Colonic mucosa (tissue), 4 donors: ENCODE measurements at regions not wholly inside any gene's neighbourhood (a gene's known extent, or its start where the extent isn't known, plus 50 kb on each side); places are given as distances from the start of the nearest gene placed in this dataset.

ENCODE experiments used
- DNase-seq: peaks from one replicate; pipeline ENCODE4 v3.0.0-alpha.2; 2020
- H3K27ac ChIP-seq: fragments of 200-600 bp; one replicate; pipeline ENCODE4 v1.8.0; 2021
- H3K27me3 ChIP-seq: fragments of 200-600 bp; one replicate; pipeline ENCODE4 v1.8.0; 2021
- H3K36me3 ChIP-seq: fragments of 200-600 bp; one replicate; pipeline ENCODE4 v1.8.0; 2021
- H3K4me1 ChIP-seq: fragments of 200-600 bp; one replicate; pipeline ENCODE4 v1.8.0; 2021; ENCODE audit warnings: mild to moderate bottlenecking
- H3K4me3 ChIP-seq: fragments of 200-600 bp; one replicate; pipeline ENCODE4 v1.8.0; 2021
- H3K9ac ChIP-seq, 2 donors: one replicate each; pipeline ENCODE4 v1.7.0; 2013; ENCODE audit warnings: control low read depth in 2 of 2, low read depth in 2 of 2, low read length in 2 of 2
- H3K9me3 ChIP-seq: fragments of 200-600 bp; one replicate; pipeline ENCODE4 v1.8.0; 2021
- intact Hi-C: fragments of 100-400 bp; cut with DNase I; formaldehyde crosslinking; loops from one replicate; pipeline ENCODE4 v1.14.1; 2022
- TF ChIP-seq, protein P1 (sequence below): fragments of 200-600 bp; IDR thresholded peaks from one replicate; pipeline ENCODE4 v1.8.0; 2022; ENCODE audit warnings: antibody characterized with exemption, mild to moderate bottlenecking
- donor health status: healthy.
- donor health status: DM: no; HTN: no; CAD: no.
- donor health status: DM: no; HTN: no; CAD: no.

DNA sequence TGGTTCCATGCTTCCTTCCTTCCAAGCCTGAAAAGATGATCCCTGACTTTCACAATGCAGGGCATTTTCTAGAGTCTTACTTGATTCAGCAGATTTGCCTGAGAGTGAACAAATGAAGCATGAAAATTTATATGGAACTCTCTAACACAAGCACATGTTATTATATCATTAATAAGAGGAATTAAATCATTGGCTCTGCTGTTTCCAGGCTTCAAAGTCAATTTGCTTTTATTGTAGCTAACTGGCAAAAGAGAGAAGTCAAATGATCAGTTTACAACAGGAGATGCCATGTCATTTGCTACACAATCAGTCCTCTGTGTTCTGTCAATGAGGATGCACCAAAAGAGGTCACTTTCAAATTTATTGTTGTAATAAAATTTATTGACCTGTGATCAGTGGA, 101.5 kb upstream of the UGT8 start:
- DNase-seq, result no peak
- intact Hi-C loops, result no loop called here
- Histone ChIP-seq H3K36me3 (no peaks in the 10 kb centered on the region), H3K9ac (no peak overlapping the region), H3K27ac (no peak overlapping the region), H3K9me3 (no peaks in the 10 kb centered on the region), H3K4me1 (no peaks in the 10 kb centered on the region), H3K4me3 (no peak overlapping the region), H3K27me3 (no peaks in the 10 kb centered on the region)
- TF ChIP-seq, protein P1, sequence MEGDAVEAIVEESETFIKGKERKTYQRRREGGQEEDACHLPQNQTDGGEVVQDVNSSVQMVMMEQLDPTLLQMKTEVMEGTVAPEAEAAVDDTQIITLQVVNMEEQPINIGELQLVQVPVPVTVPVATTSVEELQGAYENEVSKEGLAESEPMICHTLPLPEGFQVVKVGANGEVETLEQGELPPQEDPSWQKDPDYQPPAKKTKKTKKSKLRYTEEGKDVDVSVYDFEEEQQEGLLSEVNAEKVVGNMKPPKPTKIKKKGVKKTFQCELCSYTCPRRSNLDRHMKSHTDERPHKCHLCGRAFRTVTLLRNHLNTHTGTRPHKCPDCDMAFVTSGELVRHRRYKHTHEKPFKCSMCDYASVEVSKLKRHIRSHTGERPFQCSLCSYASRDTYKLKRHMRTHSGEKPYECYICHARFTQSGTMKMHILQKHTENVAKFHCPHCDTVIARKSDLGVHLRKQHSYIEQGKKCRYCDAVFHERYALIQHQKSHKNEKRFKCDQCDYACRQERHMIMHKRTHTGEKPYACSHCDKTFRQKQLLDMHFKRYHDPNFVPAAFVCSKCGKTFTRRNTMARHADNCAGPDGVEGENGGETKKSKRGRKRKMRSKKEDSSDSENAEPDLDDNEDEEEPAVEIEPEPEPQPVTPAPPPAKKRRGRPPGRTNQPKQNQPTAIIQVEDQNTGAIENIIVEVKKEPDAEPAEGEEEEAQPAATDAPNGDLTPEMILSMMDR, result no peak

- Histone ChIP-seq H3K4me3 (no peak overlapping the region), H3K9ac (no peak overlapping the region), H3K27ac (no peak overlapping the region), H3K36me3 (no peaks in the 10 kb centered on the region), H3K4me1 (no peaks in the 10 kb centered on the region), H3K27me3 (no peaks in the 10 kb centered on the region), H3K9me3 (no peaks in the 10 kb centered on the region)
- TF ChIP-seq, protein P1, result no peak
- DNase-seq, result no peak
- intact Hi-C loops, result no loop called here
Measured at GRCh38 chr4:114509340-114509739, 89.3 kb upstream of the UGT8 start.

DNA sequence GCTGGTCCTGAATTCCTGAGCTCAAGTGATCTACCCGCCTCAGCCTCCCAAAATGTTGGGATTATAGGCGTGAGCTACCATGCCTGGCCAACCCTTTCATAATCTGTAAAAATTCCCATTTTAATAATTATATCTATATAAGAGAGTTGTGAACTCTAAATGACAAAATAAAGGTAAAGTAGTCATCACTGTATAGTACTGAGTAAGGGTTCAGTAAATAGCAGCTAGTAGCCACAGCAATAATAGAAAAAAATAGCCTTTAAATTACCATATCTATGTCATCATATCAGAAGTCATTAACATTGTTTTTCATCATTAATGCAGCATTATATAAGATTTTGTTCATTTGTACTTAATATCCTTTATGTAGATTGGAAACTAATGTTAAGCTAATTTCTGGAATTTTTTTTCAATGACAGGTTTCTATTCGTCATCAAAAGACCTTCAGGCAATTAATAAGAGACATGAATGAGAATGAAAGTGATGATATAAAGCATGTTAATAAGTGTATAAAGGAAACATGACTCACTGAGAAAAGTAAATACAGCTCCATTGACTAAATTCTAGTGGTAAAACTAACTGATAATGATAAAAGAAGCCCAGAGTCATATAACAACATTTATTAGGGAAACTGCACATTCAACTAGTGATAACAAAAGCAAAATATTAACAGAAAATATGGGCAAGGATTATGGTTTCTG, 85.9 kb upstream of the UGT8 start:
- Histone ChIP-seq H3K9ac (no peak overlapping the region), H3K4me1 (no peaks in the 10 kb centered on the region), H3K9me3 (no peaks in the 10 kb centered on the region), H3K27me3 (no peaks in the 10 kb centered on the region), H3K4me3 (no peak overlapping the region), H3K27ac (no peak overlapping the region), H3K36me3 (no peaks in the 10 kb centered on the region)
- TF ChIP-seq, protein P1, result no peak
- intact Hi-C loops, result loop anchor here (5.0 kb wide), 1 partner anchor 145 kb away; no protein-coding TSS in a partner anchor
- no peak for DNase-seq

DNA sequence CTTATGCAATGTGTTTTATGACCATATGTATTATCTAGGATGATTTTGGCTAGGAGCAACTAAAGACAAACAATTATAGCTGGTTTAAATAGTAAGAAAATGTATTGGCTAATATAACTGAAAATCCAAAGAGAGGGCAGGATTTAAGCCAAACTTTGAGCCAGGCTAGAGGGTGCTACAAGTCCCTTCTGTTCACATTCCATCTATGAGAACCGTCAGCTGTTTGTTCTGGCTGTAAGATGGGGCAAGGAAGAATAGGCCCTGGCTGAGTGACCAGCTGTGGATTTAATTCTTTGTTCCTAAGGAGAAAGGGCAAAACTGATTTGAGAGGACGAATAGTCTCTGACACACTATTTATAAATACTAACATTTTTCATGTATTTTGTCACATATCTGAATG, 79.2 kb upstream of the UGT8 start:
- intact Hi-C loops, result no loop called here
- TF ChIP-seq, protein P1, result no peak
- Histone ChIP-seq H3K27ac (no peak overlapping the region), H3K4me3 (no peak overlapping the region), H3K9ac (no peak overlapping the region), H3K9me3 (no peaks in the 10 kb centered on the region), H3K4me1 (no peaks in the 10 kb centered on the region), H3K36me3 (no peaks in the 10 kb centered on the region), H3K27me3 (no peaks in the 10 kb centered on the region)
- no peak for DNase-seq

DNA sequence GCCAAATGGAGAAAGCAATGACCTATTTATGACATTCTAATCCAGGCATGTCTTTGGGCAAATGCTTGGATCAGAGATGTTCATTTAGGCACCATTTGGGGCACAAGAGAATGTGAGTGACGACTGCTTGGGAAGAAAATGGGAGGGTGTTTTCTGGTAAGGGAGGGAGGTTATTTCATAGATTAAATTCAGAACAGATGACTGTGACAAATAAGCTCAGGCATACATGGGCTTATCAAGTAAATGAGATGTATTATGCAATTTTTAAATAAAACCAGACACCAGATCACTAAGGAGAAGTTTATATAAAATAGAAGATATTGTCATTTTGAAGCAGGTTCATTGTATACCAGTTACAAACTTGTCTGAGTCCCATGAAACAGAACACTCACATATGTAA, 71.4 kb upstream of the UGT8 start:
- H3K9me3 ChIP-seq, result no peaks in the 10 kb centered on the region
- H3K36me3 ChIP-seq, result no peaks in the 10 kb centered on the region
- no peak overlapping the region for H3K4me3 ChIP-seq
- H3K4me1 ChIP-seq, result no peaks in the 10 kb centered on the region
- no peak overlapping the region for H3K27ac ChIP-seq
- H3K9ac ChIP-seq, result no peak overlapping the region
- TF ChIP-seq, protein P1, result no peak
- no peak for DNase-seq
- H3K27me3 ChIP-seq, result no peaks in the 10 kb centered on the region
- intact Hi-C loops, result no loop called here
